Neuron (in vitro differentiated cells): ENCODE measurements at regions not wholly inside any gene's neighbourhood (a gene's known extent, or its start where the extent isn't known, plus 50 kb on each side); places are given as distances from the start of the nearest gene placed in this dataset.

ENCODE experiments used
- H2AFZ ChIP-seq: one replicate; pipeline ENCODE4 v1.6.1; 2013; ENCODE audit warnings: low read depth, mild to moderate bottlenecking, inconsistent platforms, low read length, moderate library complexity
- H3K27me3 ChIP-seq: one replicate; pipeline ENCODE4 v1.6.1; 2013; ENCODE audit warnings: low read length; ENCODE audit not compliant: insufficient read depth
- H3K36me3 ChIP-seq: one replicate; pipeline ENCODE4 v1.6.1; 2013; ENCODE audit warnings: low read length; ENCODE audit not compliant: insufficient read depth
- H3K4me1 ChIP-seq: one replicate; pipeline ENCODE4 v1.6.1; 2013; ENCODE audit warnings: low read length; ENCODE audit not compliant: insufficient read depth
- H3K4me3 ChIP-seq: 2 replicates; pipeline ENCODE4 v1.5.1; 2013; ENCODE audit warnings: mild to moderate bottlenecking, low read length, moderate library complexity
- H3K9me3 ChIP-seq: one replicate; pipeline ENCODE4 v1.6.1; 2013; ENCODE audit warnings: low read length

DNA sequence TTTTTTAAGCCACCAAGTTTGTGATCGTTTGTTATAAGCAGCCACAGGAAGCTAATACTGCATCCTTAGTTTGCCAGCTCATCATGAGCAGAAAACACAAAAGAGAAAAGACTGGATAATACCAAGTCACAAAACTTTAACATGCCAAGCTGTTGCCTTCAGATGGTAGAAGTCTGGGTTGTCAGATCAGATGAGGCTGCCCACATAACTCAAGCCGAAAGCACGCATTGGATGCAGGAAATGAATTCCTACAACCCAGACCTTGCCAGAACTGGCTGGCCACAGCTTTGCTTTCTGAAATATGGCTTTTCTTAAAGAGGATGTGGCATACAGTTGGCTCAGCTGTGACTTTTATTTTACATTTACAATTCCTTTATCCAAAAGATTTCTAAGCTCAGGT is 118.3 kb upstream of the NEO1 start:
- Histone ChIP-seq H2AFZ (no peak overlapping the region), H3K27me3 (no peaks in the 10 kb centered on the region), H3K36me3 (no peaks in the 10 kb centered on the region), H3K4me3 (no peak overlapping the region), H3K9me3 (no peaks in the 10 kb centered on the region), H3K4me1 (peaks cover 10% of the 10 kb centered on the region)

- Histone ChIP-seq H3K4me1 (peaks cover 6% of the 10 kb centered on the region), H2AFZ (no peak overlapping the region), H3K36me3 (no peaks in the 10 kb centered on the region), H3K9me3 (no peaks in the 10 kb centered on the region), H3K27me3 (no peaks in the 10 kb centered on the region), H3K4me3 (no peak overlapping the region)
Observed at GRCh38 chr15:72932472-72932871, 119.8 kb upstream of the NEO1 start.

DNA sequence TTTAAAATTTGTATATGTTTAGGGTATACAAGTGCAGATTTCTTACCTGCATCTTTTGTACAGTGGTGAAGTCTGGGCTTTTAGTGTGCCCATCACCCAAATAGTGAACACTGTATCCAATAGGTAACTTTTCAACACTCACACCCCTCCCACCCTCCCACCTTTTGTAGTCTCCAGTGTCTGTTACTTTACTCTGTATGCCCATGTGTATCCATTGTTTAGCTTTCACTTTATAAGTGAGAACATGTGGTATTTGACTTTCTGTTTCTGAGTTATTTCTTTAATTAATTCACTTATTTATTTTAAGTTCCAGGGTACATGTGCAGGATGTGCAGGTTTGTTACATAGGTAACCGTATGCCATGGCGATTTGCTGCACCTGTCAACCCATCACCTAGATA is 124.8 kb upstream of the NEO1 start:
- Histone ChIP-seq H2AFZ (no peak overlapping the region), H3K4me1 (peaks cover 3% of the 10 kb centered on the region), H3K9me3 (no peaks in the 10 kb centered on the region), H3K27me3 (no peaks in the 10 kb centered on the region), H3K4me3 (no peak overlapping the region), H3K36me3 (no peaks in the 10 kb centered on the region)

DNA sequence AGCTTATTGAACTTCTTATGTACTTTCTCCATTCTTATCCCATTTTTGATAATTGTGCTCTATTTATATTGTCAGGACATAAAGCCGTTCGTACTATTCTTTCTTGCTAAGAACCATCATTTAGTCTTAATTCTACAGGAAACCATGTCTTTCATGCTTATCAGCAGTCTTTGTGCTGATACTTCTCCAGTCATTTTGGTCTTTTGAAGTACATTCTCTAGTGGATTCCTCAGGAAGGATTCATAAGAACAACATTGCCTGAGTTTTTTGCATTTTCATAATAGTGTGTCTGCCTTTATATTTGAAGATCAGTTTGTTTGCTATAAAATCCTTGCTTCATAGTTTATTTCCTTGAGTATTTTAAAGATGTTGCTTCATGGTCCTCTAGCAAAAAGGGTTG is 126.6 kb upstream of the NEO1 start:
- no peaks in the 10 kb centered on the region for H3K36me3 ChIP-seq
- no peaks in the 10 kb centered on the region for H3K4me1 ChIP-seq
- no peaks in the 10 kb centered on the region for H3K27me3 ChIP-seq
- no peaks in the 10 kb centered on the region for H3K9me3 ChIP-seq
- H3K4me3 ChIP-seq: no peak overlapping the region
- no peak overlapping the region for H2AFZ ChIP-seq

- Histone ChIP-seq H2AFZ (no peak overlapping the region), H3K9me3 (no peaks in the 10 kb centered on the region), H3K4me3 (no peak overlapping the region), H3K4me1 (no peaks in the 10 kb centered on the region), H3K27me3 (peaks cover 2% of the 10 kb centered on the region), H3K36me3 (no peaks in the 10 kb centered on the region)
Observed at GRCh38 chr15:72923289-72923688, 129.0 kb upstream of the NEO1 start.

GRCh38 chr15:72920551-72920950 is 131.7 kb upstream of the NEO1 start:
- Histone ChIP-seq H3K9me3 (no peaks in the 10 kb centered on the region), H3K36me3 (no peaks in the 10 kb centered on the region), H3K4me1 (no peaks in the 10 kb centered on the region), H3K4me3 (no peak overlapping the region), H2AFZ (no peak overlapping the region), H3K27me3 (peaks cover 2% of the 10 kb centered on the region)

- Histone ChIP-seq H3K4me3 (no peak overlapping the region), H3K27me3 (peaks cover 2% of the 10 kb centered on the region), H3K36me3 (no peaks in the 10 kb centered on the region), H3K9me3 (no peaks in the 10 kb centered on the region), H2AFZ (no peak overlapping the region), H3K4me1 (no peaks in the 10 kb centered on the region)
Observed at GRCh38 chr15:72919936-72920465, 132.3 kb upstream of the NEO1 start.

DNA sequence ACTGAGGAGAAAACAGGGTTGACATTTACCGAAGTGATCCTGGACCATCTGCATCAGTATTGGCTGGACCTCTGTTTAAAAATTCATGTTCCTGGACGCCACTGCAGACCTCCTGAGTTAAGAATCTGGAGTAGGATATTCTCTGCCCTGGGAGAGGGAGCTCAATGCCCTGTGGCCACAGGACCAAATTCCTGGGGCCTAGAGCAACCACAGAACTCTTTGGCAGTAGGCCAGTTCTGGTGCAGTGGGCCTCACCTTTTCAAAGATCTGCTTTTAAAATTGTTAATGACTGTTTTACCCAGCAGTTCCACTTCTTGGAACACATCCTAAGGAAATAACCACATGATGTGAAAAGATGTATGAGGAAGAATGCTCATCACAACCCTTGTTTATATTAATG is 133.3 kb upstream of the ADPGK start:
- Histone ChIP-seq H3K4me1 (no peaks in the 10 kb centered on the region), H2AFZ (no peak overlapping the region), H3K4me3 (no peak overlapping the region), H3K27me3 (peaks cover 2% of the 10 kb centered on the region), H3K36me3 (no peaks in the 10 kb centered on the region), H3K9me3 (no peaks in the 10 kb centered on the region)

GRCh38 chr15:72916378-72916777 is 132.8 kb upstream of the ADPGK start:
- no peak overlapping the region for H3K4me3 ChIP-seq
- no peaks in the 10 kb centered on the region for H3K4me1 ChIP-seq
- H3K9me3 ChIP-seq: no peaks in the 10 kb centered on the region
- no peak overlapping the region for H2AFZ ChIP-seq
- no peaks in the 10 kb centered on the region for H3K36me3 ChIP-seq
- H3K27me3 ChIP-seq: peaks cover 2% of the 10 kb centered on the region

DNA sequence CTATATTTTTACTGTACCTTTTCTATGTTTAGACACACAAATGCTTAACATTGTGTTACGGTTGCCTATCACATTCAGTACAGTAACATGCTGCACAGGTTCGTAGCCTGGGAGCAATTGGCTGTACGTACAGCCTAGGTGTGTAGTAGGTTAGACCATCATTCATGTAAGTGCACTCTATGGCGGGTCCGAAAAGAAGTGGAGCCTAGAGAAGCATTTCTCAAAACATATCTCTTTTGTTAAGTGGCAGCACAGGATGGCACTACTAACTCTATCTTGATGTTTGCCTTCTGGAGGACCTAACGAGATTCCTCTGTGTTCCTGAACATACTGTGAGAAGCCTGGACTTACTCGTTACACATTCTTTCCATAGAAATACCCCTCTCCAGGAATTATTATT is 132.3 kb upstream of the ADPGK start:
- no peaks in the 10 kb centered on the region for H3K9me3 ChIP-seq
- H3K36me3 ChIP-seq: no peaks in the 10 kb centered on the region
- no peaks in the 10 kb centered on the region for H3K4me1 ChIP-seq
- H2AFZ ChIP-seq: no peak overlapping the region
- no peak overlapping the region for H3K4me3 ChIP-seq
- H3K27me3 ChIP-seq: peaks cover 2% of the 10 kb centered on the region

- Histone ChIP-seq H3K36me3 (no peaks in the 10 kb centered on the region), H2AFZ (no peak overlapping the region), H3K9me3 (no peaks in the 10 kb centered on the region), H3K27me3 (no peaks in the 10 kb centered on the region), H3K4me1 (no peaks in the 10 kb centered on the region), H3K4me3 (no peak overlapping the region)
Observed at GRCh38 chr15:72912996-72913395, 129.4 kb upstream of the ADPGK start.

DNA sequence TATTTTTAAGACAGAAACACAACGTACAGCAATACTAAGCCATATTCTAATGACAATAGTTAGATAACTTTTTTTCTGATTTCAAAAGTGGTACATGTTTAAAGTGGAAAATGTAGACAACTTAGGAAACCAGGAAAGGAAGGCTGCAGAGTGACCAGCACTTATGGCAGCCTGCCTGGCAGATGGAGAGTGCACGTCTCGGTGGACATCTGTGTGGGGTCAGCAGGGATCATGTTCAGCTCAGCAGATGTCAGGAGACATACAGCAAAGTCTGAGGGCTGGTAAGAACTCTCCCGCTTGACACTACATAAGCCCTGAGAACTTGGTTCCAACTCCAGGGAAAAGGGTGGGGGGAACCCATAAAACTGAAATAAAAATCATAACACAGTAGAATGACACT is 128.6 kb upstream of the ADPGK start:
- Histone ChIP-seq H3K4me1 (no peaks in the 10 kb centered on the region), H3K27me3 (no peaks in the 10 kb centered on the region), H3K9me3 (no peaks in the 10 kb centered on the region), H3K4me3 (no peak overlapping the region), H3K36me3 (no peaks in the 10 kb centered on the region), H2AFZ (no peak overlapping the region)

GRCh38 chr15:72911626-72912025 is 128.1 kb upstream of the ADPGK start:
- Histone ChIP-seq H3K27me3 (no peaks in the 10 kb centered on the region), H3K36me3 (no peaks in the 10 kb centered on the region), H3K4me1 (no peaks in the 10 kb centered on the region), H3K4me3 (no peak overlapping the region), H2AFZ (no peak overlapping the region), H3K9me3 (no peaks in the 10 kb centered on the region)

GRCh38 chr15:72908713-72909112 is 125.2 kb upstream of the ADPGK start:
- Histone ChIP-seq H3K4me1 (no peaks in the 10 kb centered on the region), H3K36me3 (no peaks in the 10 kb centered on the region), H3K4me3 (no peak overlapping the region), H2AFZ (no peak overlapping the region), H3K9me3 (no peaks in the 10 kb centered on the region), H3K27me3 (no peaks in the 10 kb centered on the region)
